Fibroblast of lung (primary cell): ENCODE measurements at regions not wholly inside any gene's neighbourhood (a gene's known extent, or its start where the extent isn't known, plus 50 kb on each side); places are given as distances from the start of the nearest gene placed in this dataset.
"Not testable (repeated sequence)": the region's sequence is repeated elsewhere in the genome, so short reads cannot be mapped to it uniquely, and the experiment has no call there.

ENCODE experiments used
- DNase-seq, 2 donors: peaks; one replicate each; pipeline versions ENCODE4 v3.0.0 to v3.0.0-alpha.2; 2010; ENCODE audit warnings: low read depth in 2 of 2
- H2AFZ ChIP-seq: 2 replicates; pipeline ENCODE4 v1.5.1; 2012; ENCODE audit warnings: low read length, control low read depth, inconsistent platforms
- H3K27ac ChIP-seq: 2 replicates; pipeline ENCODE4 v1.5.1; 2011; ENCODE audit warnings: low read length, control low read depth; ENCODE audit not compliant: insufficient read depth
- H3K27me3 ChIP-seq: 2 replicates; pipeline ENCODE4 v1.5.1; 2011; ENCODE audit warnings: mild to moderate bottlenecking, low read length; ENCODE audit not compliant: control insufficient read depth, insufficient read depth
- H3K36me3 ChIP-seq: 2 replicates; pipeline ENCODE4 v1.5.1; 2011; ENCODE audit warnings: low read length; ENCODE audit not compliant: control insufficient read depth, insufficient read depth
- H3K4me1 ChIP-seq: 2 replicates; pipeline ENCODE4 v1.5.1; 2011; ENCODE audit warnings: low read length; ENCODE audit not compliant: control insufficient read depth, insufficient read depth; ENCODE audit errors: extremely low read depth
- H3K4me2 ChIP-seq: 2 replicates; pipeline ENCODE4 v1.5.1; 2011; ENCODE audit warnings: low read length, control low read depth; ENCODE audit not compliant: insufficient read depth; ENCODE audit errors: extremely low read depth
- H3K4me3 ChIP-seq, 4 experiments: fragments of 200-600 bp in 1 of 4; sonication (generic) in 1 of 4; replicated peaks in 1 of 4; 2 replicates each; pipeline ENCODE4 v1.5.1; 2011 to 2016; ENCODE audit warnings: low read length in 4 of 4, low read depth in 3 of 4, mild to moderate bottlenecking in 3 of 4, control low read depth in 2 of 4, inconsistent platforms in 1 of 4, mixed read lengths in 1 of 4; ENCODE audit not compliant: insufficient read depth in 1 of 4; ENCODE audit errors: control extremely low read depth in 1 of 4
- H3K79me2 ChIP-seq: 2 replicates; pipeline ENCODE4 v1.5.1; 2012; ENCODE audit warnings: mild to moderate bottlenecking, low read length, inconsistent platforms; ENCODE audit not compliant: control insufficient read depth, insufficient read depth
- H3K9ac ChIP-seq: 2 replicates; pipeline ENCODE4 v1.5.1; 2011; ENCODE audit warnings: mild to moderate bottlenecking, low read length, control low read depth; ENCODE audit not compliant: insufficient read depth
- H3K9me3 ChIP-seq: 2 replicates; pipeline ENCODE4 v1.5.1; 2012; ENCODE audit warnings: low read depth, low read length; ENCODE audit not compliant: control insufficient read depth, insufficient read depth
- H4K20me1 ChIP-seq: 2 replicates; pipeline ENCODE4 v1.5.1; 2011; ENCODE audit warnings: low read length; ENCODE audit not compliant: control insufficient read depth, insufficient read depth; ENCODE audit errors: extremely low read depth
- EZH2 ChIP-seq: IDR thresholded peaks from 2 replicates; pipeline ENCODE4 v1.5.1; 2012; ENCODE audit warnings: low read length, control low read depth, mild to moderate bottlenecking; ENCODE audit errors: missing control alignments
- TF ChIP-seq, protein P1 (sequence below), 2 donors: IDR thresholded peaks in 1 of 2; conservative IDR thresholded peaks in 1 of 2; 1 replicate in 1 of 2; 2 replicates in 1 of 2; pipeline ENCODE4 v1.5.1; 2011 to 2012; ENCODE audit warnings: low read length in 2 of 2, control low read depth in 1 of 2, inconsistent platforms in 1 of 2, low read depth in 1 of 2, mild to moderate bottlenecking in 1 of 2

DNA sequence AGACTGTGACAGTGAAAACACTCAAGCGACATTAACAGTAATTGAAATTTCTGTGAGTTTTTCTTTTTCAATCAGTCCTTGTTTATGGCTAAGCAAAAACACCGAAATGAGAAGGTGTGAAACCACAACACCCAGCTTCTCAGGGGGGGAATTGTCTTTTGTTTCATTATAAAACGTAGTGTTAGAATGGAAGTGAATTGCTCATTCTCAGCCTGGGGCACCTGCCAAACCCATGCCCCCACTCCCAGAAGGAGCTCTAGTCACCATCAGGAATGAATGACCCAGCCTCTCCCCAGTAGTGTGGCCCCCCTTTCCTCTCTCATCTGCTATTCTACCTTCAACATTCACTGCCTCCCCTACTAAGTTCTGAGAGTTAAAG is 185.8 kb upstream of the CFAP20DC start:
- H4K20me1 ChIP-seq, result no peaks in the 10 kb centered on the region

GRCh38 chr3:59234884-59235633 is 185.2 kb upstream of the CFAP20DC start:
- TF ChIP-seq, protein P1, sequence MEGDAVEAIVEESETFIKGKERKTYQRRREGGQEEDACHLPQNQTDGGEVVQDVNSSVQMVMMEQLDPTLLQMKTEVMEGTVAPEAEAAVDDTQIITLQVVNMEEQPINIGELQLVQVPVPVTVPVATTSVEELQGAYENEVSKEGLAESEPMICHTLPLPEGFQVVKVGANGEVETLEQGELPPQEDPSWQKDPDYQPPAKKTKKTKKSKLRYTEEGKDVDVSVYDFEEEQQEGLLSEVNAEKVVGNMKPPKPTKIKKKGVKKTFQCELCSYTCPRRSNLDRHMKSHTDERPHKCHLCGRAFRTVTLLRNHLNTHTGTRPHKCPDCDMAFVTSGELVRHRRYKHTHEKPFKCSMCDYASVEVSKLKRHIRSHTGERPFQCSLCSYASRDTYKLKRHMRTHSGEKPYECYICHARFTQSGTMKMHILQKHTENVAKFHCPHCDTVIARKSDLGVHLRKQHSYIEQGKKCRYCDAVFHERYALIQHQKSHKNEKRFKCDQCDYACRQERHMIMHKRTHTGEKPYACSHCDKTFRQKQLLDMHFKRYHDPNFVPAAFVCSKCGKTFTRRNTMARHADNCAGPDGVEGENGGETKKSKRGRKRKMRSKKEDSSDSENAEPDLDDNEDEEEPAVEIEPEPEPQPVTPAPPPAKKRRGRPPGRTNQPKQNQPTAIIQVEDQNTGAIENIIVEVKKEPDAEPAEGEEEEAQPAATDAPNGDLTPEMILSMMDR (conservative IDR thresholded peaks at IDR 0.05 in 1 of 2, IDR thresholded peaks at IDR 0.05 in 1 of 2; ENCODE audit: low read depth in 1 of 2, low read length in 2 of 2), result no peak
- no peak for TF ChIP-seq EZH2
- no peaks in the 10 kb centered on the region for H4K20me1 ChIP-seq
- H3K4me2 ChIP-seq, result no peak overlapping the region
- H3K9me3 ChIP-seq, result no peaks in the 10 kb centered on the region
- no peak for DNase-seq
- H3K9ac ChIP-seq, result no peak overlapping the region
- H3K4me1 ChIP-seq, result no peaks in the 10 kb centered on the region
- H3K27ac ChIP-seq, result no peak overlapping the region
- H3K4me3 ChIP-seq, result no peak overlapping the region
- H2AFZ ChIP-seq, result no peak overlapping the region
- H3K36me3 ChIP-seq, result no peaks in the 10 kb centered on the region
- H3K27me3 ChIP-seq, result no peaks in the 10 kb centered on the region
- no peaks in the 10 kb centered on the region for H3K79me2 ChIP-seq

More for the DNA sequence above, 185.8 kb upstream of the CFAP20DC start:
- Histone ChIP-seq H3K9me3 (no peaks in the 10 kb centered on the region), H3K79me2 (no peaks in the 10 kb centered on the region), H3K27ac (no peak overlapping the region), H2AFZ (no peak overlapping the region), H3K27me3 (no peaks in the 10 kb centered on the region), H3K4me2 (no peak overlapping the region), H3K9ac (no peak overlapping the region), H3K4me3 (no peak overlapping the region), H3K4me1 (no peaks in the 10 kb centered on the region), H3K36me3 (no peaks in the 10 kb centered on the region)
- peak in 1 of 2 donors; percentile 33 for DNase-seq
- TF ChIP-seq EZH2, result no peak
- TF ChIP-seq, protein P1 (conservative IDR thresholded peaks at IDR 0.05 in 1 of 2, IDR thresholded peaks at IDR 0.05 in 1 of 2; ENCODE audit: low read depth in 1 of 2, low read length in 2 of 2), result no peak

GRCh38 chr3:59230379-59230778 is 180.6 kb upstream of the CFAP20DC start:
- H3K9ac ChIP-seq, H4K20me1 ChIP-seq, DNase-seq, H3K27ac ChIP-seq, H3K4me2 ChIP-seq, H3K79me2 ChIP-seq, H3K9me3 ChIP-seq, H2AFZ ChIP-seq, H3K36me3 ChIP-seq, H3K27me3 ChIP-seq, H3K4me3 ChIP-seq, H3K4me1 ChIP-seq: not testable (repeated sequence)
